Prostate gland (tissue), 2 donors: ENCODE measurements at regions not wholly inside any gene's neighbourhood (a gene's known extent, or its start where the extent isn't known, plus 50 kb on each side); places are given as distances from the start of the nearest gene placed in this dataset.

Source experiments
- DNase-seq: peaks from one replicate; pipeline ENCODE4 v3.0.0-alpha.2; 2019; ENCODE audit warnings: low spot score
- H3K27ac ChIP-seq, 2 donors: fragments of 200-600 bp; sonication (generic); 2 replicates each; pipeline ENCODE4 v1.5.1; 2017 to 2019
- H3K27me3 ChIP-seq: fragments of 200-600 bp; sonication (generic); replicated peaks from 2 replicates; pipeline ENCODE4 v1.5.1; 2019; ENCODE audit not compliant: insufficient read depth
- H3K36me3 ChIP-seq, 2 donors: fragments of 200-600 bp; sonication (generic); 1 replicate in 1 of 2; 2 replicates in 1 of 2; pipeline versions ENCODE4 v1.5.1 to v1.8.1; 2017 to 2019
- H3K4me1 ChIP-seq: fragments of 200-600 bp; sonication (generic); replicated peaks from 2 replicates; pipeline ENCODE4 v1.5.1; 2019
- H3K4me3 ChIP-seq, 2 donors: fragments of 200-600 bp; sonication (generic); 2 replicates each; pipeline ENCODE4 v1.5.1; 2017 to 2019
- H3K9me3 ChIP-seq: fragments of 200-600 bp; sonication (generic); 2 replicates; pipeline ENCODE4 v1.5.1; 2017
- CTCF ChIP-seq, 4 experiments: fragments of 200-600 bp in 2 of 4; fragments of 450-650 bp in 2 of 4; sonication (generic) in 2 of 4; IDR thresholded peaks; 1 replicate in 3 of 4; 2 replicates in 1 of 4; pipeline ENCODE4 v1.5.1; 2016 to 2019; ENCODE audit warnings: antibody characterized with exemption in 4 of 4, mild to moderate bottlenecking in 2 of 4, moderate library complexity in 2 of 4
- POLR2A ChIP-seq: fragments of 450-650 bp; IDR thresholded peaks from one replicate; pipeline ENCODE4 v1.6.1; 2016; ENCODE audit warnings: antibody characterized with exemption, mild to moderate bottlenecking
- POLR2AphosphoS5 ChIP-seq: sonication (generic); formaldehyde crosslinking; IDR thresholded peaks from one replicate; pipeline ENCODE4 v1.6.1; 2017; ENCODE audit warnings: antibody characterized with exemption
- WGBS: methylation state at CpG from one replicate; pipeline ENCODE4 v1.1.5; 2018; 5-methylcytosine and 5-hydroxymethylcytosine counted together
- intact Hi-C: fragments of 100-400 bp; cut with DNase I; formaldehyde crosslinking; loops from one replicate; pipeline ENCODE4 v1.14.2; 2022

GRCh38 chr12:76944892-76945291, 66.1 kb upstream of the CSRP2 start:
- Histone ChIP-seq H3K27me3 (no peaks in the 10 kb centered on the region), H3K27ac (no peak overlapping the region), H3K4me3 (no peak overlapping the region), H3K36me3 (no peaks in the 10 kb centered on the region), H3K9me3 (no peaks in the 10 kb centered on the region), H3K4me1 (no peaks in the 10 kb centered on the region)
- no peak for DNase-seq
- intact Hi-C loops = no loop called here
- TF ChIP-seq POLR2A (no peak), POLR2AphosphoS5 (no peak), CTCF (IDR thresholded peaks at IDR 0.05) (no peak)
- WGBS = 83% methylated on average over 3 of the region's 3 CpGs

GRCh38 chr12:76943008-76943407, 64.2 kb upstream of the CSRP2 start:
- Histone ChIP-seq H3K27me3 (no peaks in the 10 kb centered on the region), H3K9me3 (no peaks in the 10 kb centered on the region), H3K4me1 (no peaks in the 10 kb centered on the region), H3K4me3 (no peak overlapping the region), H3K27ac (no peak overlapping the region), H3K36me3 (no peaks in the 10 kb centered on the region)
- DNase-seq = peak; percentile 17
- TF ChIP-seq POLR2AphosphoS5 (peak; percentile 40), POLR2A (no peak)
- intact Hi-C loops = no loop called here

- Histone ChIP-seq H3K27ac (no peak overlapping the region), H3K4me3 (no peak overlapping the region), H3K4me1 (no peaks in the 10 kb centered on the region), H3K27me3 (no peaks in the 10 kb centered on the region), H3K9me3 (no peaks in the 10 kb centered on the region), H3K36me3 (no peaks in the 10 kb centered on the region)
- no peak for TF ChIP-seq POLR2AphosphoS5
- TF ChIP-seq POLR2A = no peak
- no peak for TF ChIP-seq CTCF (IDR thresholded peaks at IDR 0.05)
- intact Hi-C loops = no loop called here
- 45% methylated on average over 1 of the region's 1 CpG for WGBS
- no peak for DNase-seq
Observed at GRCh38 chr12:76942267-76942666, 63.4 kb upstream of the CSRP2 start.

GRCh38 chr12:76940671-76941445, 62.0 kb upstream of the CSRP2 start:
- DNase-seq = no peak
- no peaks in the 10 kb centered on the region for H3K9me3 ChIP-seq
- no peak overlapping the region for H3K27ac ChIP-seq
- H3K4me1 ChIP-seq = no peaks in the 10 kb centered on the region
- no peak overlapping the region for H3K4me3 ChIP-seq
- TF ChIP-seq CTCF (IDR thresholded peaks at IDR 0.05) (no peak), POLR2A (no peak), POLR2AphosphoS5 (no peak)
- intact Hi-C loops = no loop called here
- no peaks in the 10 kb centered on the region for H3K36me3 ChIP-seq
- WGBS = 85% methylated on average over 3 of the region's 3 CpGs
- no peaks in the 10 kb centered on the region for H3K27me3 ChIP-seq

GRCh38 chr12:76939701-76940100, 60.9 kb upstream of the CSRP2 start:
- intact Hi-C loops = no loop called here
- Histone ChIP-seq H3K27me3 (no peaks in the 10 kb centered on the region), H3K4me3 (no peak overlapping the region), H3K4me1 (no peaks in the 10 kb centered on the region), H3K36me3 (no peaks in the 10 kb centered on the region), H3K27ac (no peak overlapping the region), H3K9me3 (no peaks in the 10 kb centered on the region)
- TF ChIP-seq POLR2A (no peak), POLR2AphosphoS5 (no peak), CTCF (IDR thresholded peaks at IDR 0.05) (no peak)
- DNase-seq = no peak
- WGBS = 87% methylated on average over 1 of the region's 1 CpG
